ENCODE measurements at regions not wholly inside any gene's neighbourhood (a gene's known extent, or its start where the extent isn't known, plus 50 kb on each side); places are given as distances from the start of the nearest gene placed in this dataset.

DNA sequence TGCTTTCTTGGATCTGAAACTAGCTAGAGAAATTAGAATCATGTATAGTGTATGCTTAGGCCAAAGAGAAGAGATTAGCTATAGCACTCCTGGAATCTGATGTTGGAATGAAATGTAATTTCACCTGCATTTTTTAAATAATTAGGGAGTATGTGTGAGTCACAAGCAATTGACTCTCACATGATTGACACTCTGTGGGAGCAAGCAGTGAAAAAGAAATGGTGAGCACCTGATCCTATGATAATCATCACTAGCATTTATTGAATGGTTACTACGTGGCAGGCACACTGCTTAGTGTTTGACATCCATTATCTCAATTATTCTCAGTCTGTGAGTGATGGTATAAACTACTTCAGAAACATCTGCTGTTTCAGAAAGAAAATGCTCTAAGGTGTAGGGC lies 176.6 kb downstream of the NRIP1 start:
- TF ChIP-seq, protein P1, sequence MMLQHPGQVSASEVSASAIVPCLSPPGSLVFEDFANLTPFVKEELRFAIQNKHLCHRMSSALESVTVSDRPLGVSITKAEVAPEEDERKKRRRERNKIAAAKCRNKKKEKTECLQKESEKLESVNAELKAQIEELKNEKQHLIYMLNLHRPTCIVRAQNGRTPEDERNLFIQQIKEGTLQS (IDR thresholded peaks at IDR 0.05; ENCODE audit: borderline replicate concordance, extremely low read depth, low read depth, low read length): no peak
- TF ChIP-seq, protein P2, sequence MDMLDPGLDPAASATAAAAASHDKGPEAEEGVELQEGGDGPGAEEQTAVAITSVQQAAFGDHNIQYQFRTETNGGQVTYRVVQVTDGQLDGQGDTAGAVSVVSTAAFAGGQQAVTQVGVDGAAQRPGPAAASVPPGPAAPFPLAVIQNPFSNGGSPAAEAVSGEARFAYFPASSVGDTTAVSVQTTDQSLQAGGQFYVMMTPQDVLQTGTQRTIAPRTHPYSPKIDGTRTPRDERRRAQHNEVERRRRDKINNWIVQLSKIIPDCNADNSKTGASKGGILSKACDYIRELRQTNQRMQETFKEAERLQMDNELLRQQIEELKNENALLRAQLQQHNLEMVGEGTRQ (IDR thresholded peaks at IDR 0.05; ENCODE audit: borderline replicate concordance, low read depth, low read length): no peak
